NOMO-1 (cell line): ENCODE measurements at regions not wholly inside any gene's neighbourhood (a gene's known extent, or its start where the extent isn't known, plus 50 kb on each side); places are given as distances from the start of the nearest gene placed in this dataset.
"Not testable (repeated sequence)": the region's sequence is repeated elsewhere in the genome, so short reads cannot be mapped to it uniquely, and the experiment has no call there.

Source experiments
- DNase-seq, 2 experiments: peaks; one replicate each; lab custom pipeline; 2025; ENCODE audit not compliant: unreplicated experiment in 2 of 2; lab: John Stamatoyannopoulos, UW

DNA sequence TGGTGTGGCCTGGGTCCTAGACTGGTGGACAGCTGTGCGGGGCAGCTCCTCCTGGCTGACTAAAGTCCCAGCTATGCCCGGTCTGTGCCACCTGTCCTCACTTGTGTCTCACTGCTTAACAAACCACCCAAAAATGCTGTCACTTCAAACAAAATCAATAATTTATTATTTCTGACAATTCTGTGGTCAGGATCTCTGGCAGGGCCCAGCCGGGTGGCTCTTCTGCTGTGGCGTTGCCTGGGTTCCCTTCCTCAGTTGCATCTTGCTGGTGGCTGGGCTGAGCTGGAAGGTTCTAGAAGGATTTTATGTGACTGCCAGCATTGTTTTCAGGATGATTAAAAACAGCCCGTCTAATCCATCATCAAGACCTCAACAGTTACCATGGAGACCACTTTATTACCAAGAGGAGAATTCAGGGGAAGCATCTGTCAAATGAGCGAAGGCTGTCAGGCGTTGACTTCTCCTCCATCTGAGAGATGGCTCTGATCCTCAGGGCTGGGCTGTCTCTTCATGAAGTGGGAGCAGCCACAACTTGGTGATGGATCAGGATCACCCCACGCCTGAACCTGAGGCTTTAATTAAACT lies 280.6 kb upstream of the SFSWAP start:
- no peak for DNase-seq

GRCh38 chr12:131431126-131431655 lies 279.7 kb upstream of the SFSWAP start:
- DNase-seq, result not testable (repeated sequence)

GRCh38 chr12:131432532-131433260 lies 278.2 kb upstream of the SFSWAP start:
- no peak for DNase-seq

DNA sequence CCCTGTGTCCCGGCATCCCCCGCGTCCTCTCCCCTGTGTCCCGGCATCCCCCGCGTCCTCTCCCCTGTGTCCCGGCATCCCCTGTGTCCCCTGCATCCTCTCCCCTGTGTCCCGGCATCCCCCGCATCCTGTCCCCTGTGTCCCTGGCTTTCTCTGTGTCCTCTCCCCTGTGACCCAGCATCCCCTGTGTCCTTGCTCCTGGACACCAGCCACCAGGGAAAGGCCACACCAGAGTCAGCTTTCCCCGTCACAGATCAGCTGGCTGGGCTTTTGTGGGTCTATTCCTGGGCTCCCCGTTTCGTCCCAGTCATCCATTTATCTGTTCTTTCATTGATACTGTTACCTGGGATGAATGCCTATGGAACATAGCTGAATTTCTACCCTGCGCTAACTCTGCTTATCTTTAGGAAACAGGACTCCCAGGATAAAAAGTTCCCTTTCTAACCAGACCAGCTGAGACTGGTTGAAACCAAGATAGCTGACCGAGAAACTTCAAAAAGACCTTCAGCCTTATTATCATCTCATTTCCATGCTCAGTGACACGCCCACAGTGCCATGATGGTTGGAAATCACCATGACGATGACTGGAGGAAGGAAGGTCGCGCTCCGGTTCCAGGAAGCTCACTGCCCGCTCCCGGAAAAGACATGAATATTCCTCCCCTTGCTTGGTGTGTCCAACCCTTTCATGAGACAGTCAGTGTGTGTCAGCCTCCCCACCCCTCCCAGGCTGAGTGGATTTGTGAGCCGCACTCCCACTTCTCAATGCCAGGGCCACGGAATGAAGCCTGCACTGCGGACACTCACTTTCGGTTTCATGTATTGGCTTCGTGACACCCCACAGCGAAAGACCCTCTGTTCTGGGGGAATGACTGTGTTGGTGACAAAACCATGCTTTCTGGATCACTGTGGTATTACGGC lies 276.4 kb upstream of the SFSWAP start:
- DNase-seq, result no peak

DNA sequence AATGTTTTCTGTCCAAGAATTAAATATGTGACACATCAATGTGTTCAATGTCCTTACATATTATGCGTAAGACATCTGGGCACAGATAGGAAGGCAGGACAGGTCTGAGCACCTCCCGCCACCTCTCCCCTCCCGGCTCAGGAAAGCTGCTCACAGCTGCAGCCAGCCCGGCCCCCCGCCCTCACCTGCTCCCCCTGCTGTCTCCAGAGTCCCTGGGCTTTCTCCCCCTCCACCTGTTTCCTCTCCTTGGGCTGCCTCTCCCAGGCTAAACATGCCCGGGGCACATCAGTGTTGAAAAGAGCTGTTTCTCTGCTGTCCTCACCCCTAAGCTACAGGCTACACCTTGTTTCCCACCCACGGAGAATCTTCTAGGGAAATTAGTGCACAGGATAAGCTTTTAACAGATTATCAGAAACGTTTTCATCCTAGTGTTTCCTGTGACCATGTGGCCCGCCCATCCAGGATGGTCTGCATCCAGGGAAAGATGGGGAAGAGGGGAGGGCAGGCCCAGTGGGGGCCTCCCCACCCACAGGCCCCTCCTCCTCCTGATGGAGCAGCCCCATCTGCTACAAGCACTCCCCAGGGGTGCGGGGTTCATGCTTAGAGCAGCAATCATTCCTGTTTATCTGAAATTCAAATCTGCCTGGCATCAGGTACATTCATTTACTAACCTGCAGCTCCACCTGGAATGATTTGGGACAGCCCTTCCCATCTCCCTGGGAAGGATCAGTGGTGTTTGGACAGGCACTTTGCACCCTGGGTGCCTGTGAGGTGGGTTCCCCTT lies 273.8 kb upstream of the SFSWAP start:
- no peak for DNase-seq

DNA sequence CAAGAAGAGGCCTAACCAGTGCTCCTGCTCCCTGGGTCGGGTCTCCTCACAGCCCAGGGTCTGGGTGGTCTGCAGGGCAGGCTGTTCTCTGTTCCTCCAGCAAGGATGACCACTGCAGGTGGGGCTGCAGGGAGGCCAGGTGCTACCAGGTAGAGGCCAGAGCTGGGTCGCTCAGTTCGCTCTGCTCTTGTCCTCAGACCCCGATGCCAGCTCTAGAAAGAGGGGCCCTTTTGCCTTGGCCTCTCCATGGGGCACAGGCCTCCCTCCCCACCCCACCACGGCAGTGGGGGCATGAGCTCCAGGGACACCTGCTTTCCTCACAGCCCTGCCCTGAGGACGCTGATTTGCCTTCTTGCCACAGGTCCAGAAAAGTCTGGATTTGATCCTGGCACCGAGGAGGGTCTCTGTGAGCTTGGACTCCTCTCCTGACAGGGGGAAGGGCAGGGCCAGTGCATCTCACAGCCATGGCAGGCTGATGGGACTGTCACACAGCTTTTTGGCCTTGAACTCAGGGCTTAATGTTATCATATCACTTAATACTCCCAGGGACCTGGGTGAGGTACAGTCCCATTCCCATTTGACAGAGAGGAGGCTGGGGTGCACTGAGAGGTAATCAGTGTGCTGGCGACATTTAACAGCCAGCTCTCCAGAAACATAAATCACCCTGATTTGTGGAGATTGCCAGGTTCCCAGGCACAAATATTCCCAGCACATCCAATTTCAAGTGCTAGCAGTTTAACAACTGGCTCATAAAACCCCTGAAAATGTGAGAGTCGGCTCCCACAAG lies 273.0 kb upstream of the SFSWAP start:
- DNase-seq, result no peak

DNA sequence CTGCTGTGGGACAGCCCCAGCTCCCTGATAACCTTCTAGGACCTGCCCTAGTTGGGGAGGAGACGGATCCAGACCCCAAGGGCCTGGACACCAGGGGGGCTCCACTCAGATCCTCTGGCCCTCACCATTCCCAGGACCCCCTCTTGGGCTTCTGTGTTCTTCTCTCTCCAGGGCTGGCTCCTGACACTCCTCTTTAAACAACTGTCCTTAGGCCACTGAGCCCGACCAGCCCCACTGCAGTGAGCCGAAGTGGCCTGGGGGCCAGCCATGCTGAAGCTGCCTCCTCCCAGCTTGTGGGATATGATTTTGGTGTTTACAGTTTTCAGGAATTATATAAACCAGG lies 272.4 kb upstream of the SFSWAP start:
- DNase-seq, result not testable (repeated sequence)

DNA sequence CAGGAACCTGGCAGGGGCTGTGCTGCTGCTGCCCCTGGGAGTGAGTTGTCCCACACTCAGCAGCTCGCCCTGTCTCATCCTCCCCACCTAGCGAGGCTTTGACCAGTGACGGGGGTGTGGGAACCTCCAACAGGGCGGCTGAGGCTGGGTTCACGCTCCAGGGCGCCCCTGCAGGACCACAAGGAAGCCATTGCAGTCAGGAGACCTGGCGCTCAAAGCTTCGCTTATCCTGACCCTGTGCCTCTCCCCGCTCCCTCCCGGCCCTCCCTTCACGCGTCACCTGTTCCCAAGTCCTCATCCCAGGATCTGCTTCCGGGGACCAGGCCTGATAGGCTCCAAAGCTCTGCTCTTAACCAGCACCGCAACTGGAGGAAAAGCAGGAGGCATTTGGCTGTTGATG lies 272.0 kb upstream of the SFSWAP start:
- DNase-seq, result no peak

- DNase-seq, result not testable (repeated sequence)
Observed at GRCh38 chr12:131439752-131440151, 271.1 kb upstream of the SFSWAP start.

GRCh38 chr12:131440209-131441059 lies 270.5 kb upstream of the SFSWAP start:
- DNase-seq, result not testable (repeated sequence)

DNA sequence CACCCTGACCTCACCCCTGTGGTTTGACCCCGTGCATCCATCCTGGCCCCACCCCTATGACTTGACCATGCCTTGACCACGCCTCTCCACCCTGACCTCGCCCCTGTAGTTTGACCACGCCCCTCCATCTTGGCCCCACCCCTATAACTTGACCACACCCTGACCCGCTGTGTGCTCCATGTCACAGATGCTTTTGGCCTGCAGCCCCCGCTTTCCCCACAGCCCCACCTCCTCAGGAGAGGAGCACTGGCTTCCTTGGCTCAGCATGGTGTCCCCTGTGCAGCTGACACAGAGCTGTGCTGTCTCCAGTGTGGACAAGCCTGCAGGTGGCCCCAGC lies 269.9 kb upstream of the SFSWAP start:
- no peak for DNase-seq

- no peak for DNase-seq
Observed at GRCh38 chr12:131441638-131442336, 269.1 kb upstream of the SFSWAP start.

- DNase-seq, result no peak
Observed at GRCh38 chr12:131442337-131442918, 268.5 kb upstream of the SFSWAP start.

- DNase-seq, result no peak
Observed at GRCh38 chr12:131443019-131444000, 267.6 kb upstream of the SFSWAP start.

GRCh38 chr12:131444220-131445164 lies 266.4 kb upstream of the SFSWAP start:
- DNase-seq, result no peak
